Liver (tissue), 2 donors: ENCODE measurements at regions not wholly inside any gene's neighbourhood (a gene's known extent, or its start where the extent isn't known, plus 50 kb on each side); places are given as distances from the start of the nearest gene placed in this dataset.

Experiments
- JUND ChIP-seq, 2 donors: IDR thresholded peaks; 2 replicates each; pipeline ENCODE4 v1.6.1; 2016; ENCODE audit warnings: antibody characterized with exemption in 2 of 2
- TAF1 ChIP-seq: conservative IDR thresholded peaks from 2 replicates; pipeline ENCODE4 v1.6.1; 2016; ENCODE audit warnings: antibody characterized with exemption, mild to moderate bottlenecking
- TF ChIP-seq, protein P1 (sequence below): IDR thresholded peaks from 2 replicates; pipeline ENCODE4 v1.6.1; 2016; ENCODE audit warnings: antibody characterized with exemption
- donor health status: healthy.

DNA sequence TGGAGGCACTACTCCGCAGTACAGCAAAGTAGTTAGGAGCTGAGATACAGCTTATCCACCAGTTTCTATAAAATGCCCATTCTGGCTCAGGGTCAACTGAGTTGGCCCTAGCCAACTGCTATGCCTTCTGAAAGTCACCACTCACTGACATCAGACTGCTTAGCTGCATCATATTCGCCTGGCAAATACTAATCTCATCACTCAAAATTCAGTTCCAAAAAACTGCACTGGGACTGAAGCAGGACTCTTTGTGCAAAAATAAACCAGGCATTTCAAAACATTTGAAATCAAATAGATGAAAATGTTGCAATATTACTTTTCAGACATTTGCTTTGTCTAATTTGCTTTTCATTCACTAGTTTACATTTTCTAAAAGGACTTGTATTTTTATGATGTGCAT is 230.0 kb downstream of the ALDH8A1 start:
- TF ChIP-seq, protein P1, sequence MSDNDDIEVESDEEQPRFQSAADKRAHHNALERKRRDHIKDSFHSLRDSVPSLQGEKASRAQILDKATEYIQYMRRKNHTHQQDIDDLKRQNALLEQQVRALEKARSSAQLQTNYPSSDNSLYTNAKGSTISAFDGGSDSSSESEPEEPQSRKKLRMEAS = no peak
- TF ChIP-seq TAF1 (no peak), JUND (IDR thresholded peaks at IDR 0.05) (no peak)
